HEK293T (cell line): ENCODE measurements at regions not wholly inside any gene's neighbourhood (a gene's known extent, or its start where the extent isn't known, plus 50 kb on each side); places are given as distances from the start of the nearest gene placed in this dataset.

Experiments used
- ARNT ChIP-seq: fragments of 450-650 bp; IDR thresholded peaks from 2 replicates; pipeline ENCODE4 v1.6.1; 2017; ENCODE audit warnings: mild to moderate bottlenecking
- BHLHE40 ChIP-seq: fragments of 450-650 bp; IDR thresholded peaks from 2 replicates; pipeline ENCODE4 v1.6.1; 2016; ENCODE audit warnings: mild to moderate bottlenecking, moderate library complexity, borderline replicate concordance
- ELF4 ChIP-seq: fragments of 450-650 bp; IDR thresholded peaks from 2 replicates; pipeline ENCODE4 v1.6.1; 2017; ENCODE audit warnings: antibody characterized with exemption
- FOXA1 ChIP-seq: fragments of 450-650 bp; IDR thresholded peaks from 2 replicates; pipeline ENCODE4 v1.6.1; 2016; ENCODE audit warnings: mild to moderate bottlenecking
- FOXK2 ChIP-seq: fragments of 450-650 bp; IDR thresholded peaks from 2 replicates; pipeline ENCODE4 v1.6.1; 2016; ENCODE audit warnings: mild to moderate bottlenecking
- FOXM1 ChIP-seq: fragments of 450-650 bp; IDR thresholded peaks from 2 replicates; pipeline ENCODE4 v1.6.1; 2017; ENCODE audit warnings: mild to moderate bottlenecking, borderline replicate concordance
- HDGF ChIP-seq: fragments of 450-650 bp; IDR thresholded peaks from 2 replicates; pipeline ENCODE4 v1.6.1; 2017; ENCODE audit warnings: antibody characterized with exemption, borderline replicate concordance
- LEF1 ChIP-seq: fragments of 450-650 bp; IDR thresholded peaks from 2 replicates; pipeline ENCODE4 v1.6.1; 2017; ENCODE audit warnings: mild to moderate bottlenecking, borderline replicate concordance
- SP1 ChIP-seq: fragments of 450-650 bp; IDR thresholded peaks from 2 replicates; pipeline ENCODE4 v1.6.1; 2017

GRCh38 chr5:109250080-109250479 lies 159.7 kb downstream of the PJA2 start:
- no peak for TF ChIP-seq FOXK2
- no peak for TF ChIP-seq HDGF
- TF ChIP-seq ELF4 = no peak
- no peak for TF ChIP-seq FOXA1
- no peak for TF ChIP-seq LEF1
- TF ChIP-seq BHLHE40 = no peak
- no peak for TF ChIP-seq SP1
- TF ChIP-seq FOXM1 = no peak
- TF ChIP-seq ARNT = no peak
